ENCODE measurements at regions not wholly inside any gene's neighbourhood (a gene's known extent, or its start where the extent isn't known, plus 50 kb on each side); places are given as distances from the start of the nearest gene placed in this dataset.
"Not testable (repeated sequence)": the region's sequence is repeated elsewhere in the genome, so short reads cannot be mapped to it uniquely, and the experiment has no call there.

DNA sequence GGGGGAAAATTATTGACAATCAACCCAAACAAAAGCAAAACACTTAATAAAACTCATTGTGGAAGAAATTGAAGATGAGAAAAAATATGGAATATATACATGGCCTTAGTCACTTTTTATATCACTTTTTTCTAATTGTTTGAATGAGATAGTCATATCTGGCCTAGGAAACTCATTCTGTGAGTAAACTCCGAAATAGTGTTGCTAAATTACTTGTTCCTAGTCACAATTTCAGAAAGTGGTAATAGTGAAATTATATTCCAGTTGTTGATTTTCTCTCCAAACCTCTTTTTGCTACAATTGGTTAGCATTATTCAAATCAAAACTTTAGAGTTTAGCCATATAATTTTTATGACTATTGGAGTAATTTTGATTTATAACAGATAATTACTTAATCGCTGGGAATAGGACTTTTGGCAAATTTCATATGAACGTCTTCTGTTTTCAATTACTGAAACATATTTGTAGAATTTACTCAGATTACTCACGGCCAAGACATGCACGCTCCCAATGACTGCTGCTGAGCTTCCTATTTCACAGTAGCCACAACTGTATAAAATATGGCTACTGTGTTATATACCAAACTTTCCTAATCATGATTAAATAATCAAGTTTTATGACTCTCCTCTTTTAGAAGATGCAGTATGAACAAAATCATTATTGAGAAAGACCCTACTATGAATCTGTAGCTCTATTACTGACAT is 199.7 kb upstream of the ZNF322 start:
- TF ChIP-seq, protein P1, sequence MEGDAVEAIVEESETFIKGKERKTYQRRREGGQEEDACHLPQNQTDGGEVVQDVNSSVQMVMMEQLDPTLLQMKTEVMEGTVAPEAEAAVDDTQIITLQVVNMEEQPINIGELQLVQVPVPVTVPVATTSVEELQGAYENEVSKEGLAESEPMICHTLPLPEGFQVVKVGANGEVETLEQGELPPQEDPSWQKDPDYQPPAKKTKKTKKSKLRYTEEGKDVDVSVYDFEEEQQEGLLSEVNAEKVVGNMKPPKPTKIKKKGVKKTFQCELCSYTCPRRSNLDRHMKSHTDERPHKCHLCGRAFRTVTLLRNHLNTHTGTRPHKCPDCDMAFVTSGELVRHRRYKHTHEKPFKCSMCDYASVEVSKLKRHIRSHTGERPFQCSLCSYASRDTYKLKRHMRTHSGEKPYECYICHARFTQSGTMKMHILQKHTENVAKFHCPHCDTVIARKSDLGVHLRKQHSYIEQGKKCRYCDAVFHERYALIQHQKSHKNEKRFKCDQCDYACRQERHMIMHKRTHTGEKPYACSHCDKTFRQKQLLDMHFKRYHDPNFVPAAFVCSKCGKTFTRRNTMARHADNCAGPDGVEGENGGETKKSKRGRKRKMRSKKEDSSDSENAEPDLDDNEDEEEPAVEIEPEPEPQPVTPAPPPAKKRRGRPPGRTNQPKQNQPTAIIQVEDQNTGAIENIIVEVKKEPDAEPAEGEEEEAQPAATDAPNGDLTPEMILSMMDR (IDR thresholded peaks at IDR 0.05) = not testable (repeated sequence)
- not testable (repeated sequence) for TF ChIP-seq POLR2A (IDR thresholded peaks at IDR 0.05)

All from body of pancreas (tissue), 4 donors.